ENCODE measurements at regions not wholly inside any gene's neighbourhood (a gene's known extent, or its start where the extent isn't known, plus 50 kb on each side); places are given as distances from the start of the nearest gene placed in this dataset.

- no peak for TF ChIP-seq CHD7 (IDR thresholded peaks at IDR 0.05; ENCODE audit: insufficient replicate concordance, low read length)
- TF ChIP-seq SAP30 (IDR thresholded peaks at IDR 0.05; ENCODE audit: insufficient read depth, insufficient replicate concordance, low read length): no peak
- no peak for TF ChIP-seq RFX5 (IDR thresholded peaks at IDR 0.05; ENCODE audit: borderline replicate concordance, low read depth, low read length)
- TF ChIP-seq GTF2F1 (IDR thresholded peaks at IDR 0.05; ENCODE audit: borderline replicate concordance, low read depth, low read length): no peak
- no peak for TF ChIP-seq JUN (IDR thresholded peaks at IDR 0.05; ENCODE audit: low read depth, low read length)
- no peak for TF ChIP-seq SP2 (IDR thresholded peaks at IDR 0.05; ENCODE audit: low read length)
- no peak for TF ChIP-seq POU5F1 (IDR thresholded peaks at IDR 0.05; ENCODE audit: low read depth, low read length)
- no peak for TF ChIP-seq TAF1 (IDR thresholded peaks at IDR 0.05; ENCODE audit: low read depth, low read length)
- TF ChIP-seq ATF2 (IDR thresholded peaks at IDR 0.05; ENCODE audit: low read length): no peak
- no peak for TF ChIP-seq EZH2 (IDR thresholded peaks at IDR 0.05; ENCODE audit: low read depth, low read length, severe bottlenecking)
- TF ChIP-seq TBP (IDR thresholded peaks at IDR 0.05; ENCODE audit: low read depth, low read length): no peak
Observed at GRCh38 chr5:61618577-61618976, 286.5 kb downstream of the ZSWIM6 start (continued).
